Cardiac fibroblast (primary cell): ENCODE measurements at regions not wholly inside any gene's neighbourhood (a gene's known extent, or its start where the extent isn't known, plus 50 kb on each side); places are given as distances from the start of the nearest gene placed in this dataset.
"Not testable (repeated sequence)": the region's sequence is repeated elsewhere in the genome, so short reads cannot be mapped to it uniquely, and the experiment has no call there.

Source experiments
- DNase-seq, 2 donors: peaks; one replicate each; pipeline versions ENCODE4 v3.0.0 to v3.0.0-alpha.2; 2010; ENCODE audit warnings: low read depth in 2 of 2
- H3K4me3 ChIP-seq, 2 donors: replicated peaks in 1 of 2; 1 replicate in 1 of 2; 2 replicates in 1 of 2; pipeline ENCODE4 v1.5.1; 2011; ENCODE audit warnings: low read depth in 2 of 2, low read length in 2 of 2, mild to moderate bottlenecking in 2 of 2, moderate library complexity in 1 of 2
- TF ChIP-seq, protein P1 (sequence below): IDR thresholded peaks from one replicate; pipeline ENCODE4 v1.5.1; 2011; ENCODE audit warnings: low read depth, mild to moderate bottlenecking, low read length, inconsistent platforms

GRCh38 chr4:84146300-84146959, 352.7 kb downstream of the NKX6-1 start:
- no peak overlapping the region for H3K4me3 ChIP-seq
- TF ChIP-seq, protein P1, sequence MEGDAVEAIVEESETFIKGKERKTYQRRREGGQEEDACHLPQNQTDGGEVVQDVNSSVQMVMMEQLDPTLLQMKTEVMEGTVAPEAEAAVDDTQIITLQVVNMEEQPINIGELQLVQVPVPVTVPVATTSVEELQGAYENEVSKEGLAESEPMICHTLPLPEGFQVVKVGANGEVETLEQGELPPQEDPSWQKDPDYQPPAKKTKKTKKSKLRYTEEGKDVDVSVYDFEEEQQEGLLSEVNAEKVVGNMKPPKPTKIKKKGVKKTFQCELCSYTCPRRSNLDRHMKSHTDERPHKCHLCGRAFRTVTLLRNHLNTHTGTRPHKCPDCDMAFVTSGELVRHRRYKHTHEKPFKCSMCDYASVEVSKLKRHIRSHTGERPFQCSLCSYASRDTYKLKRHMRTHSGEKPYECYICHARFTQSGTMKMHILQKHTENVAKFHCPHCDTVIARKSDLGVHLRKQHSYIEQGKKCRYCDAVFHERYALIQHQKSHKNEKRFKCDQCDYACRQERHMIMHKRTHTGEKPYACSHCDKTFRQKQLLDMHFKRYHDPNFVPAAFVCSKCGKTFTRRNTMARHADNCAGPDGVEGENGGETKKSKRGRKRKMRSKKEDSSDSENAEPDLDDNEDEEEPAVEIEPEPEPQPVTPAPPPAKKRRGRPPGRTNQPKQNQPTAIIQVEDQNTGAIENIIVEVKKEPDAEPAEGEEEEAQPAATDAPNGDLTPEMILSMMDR = no peak
- DNase-seq = no peak

DNA sequence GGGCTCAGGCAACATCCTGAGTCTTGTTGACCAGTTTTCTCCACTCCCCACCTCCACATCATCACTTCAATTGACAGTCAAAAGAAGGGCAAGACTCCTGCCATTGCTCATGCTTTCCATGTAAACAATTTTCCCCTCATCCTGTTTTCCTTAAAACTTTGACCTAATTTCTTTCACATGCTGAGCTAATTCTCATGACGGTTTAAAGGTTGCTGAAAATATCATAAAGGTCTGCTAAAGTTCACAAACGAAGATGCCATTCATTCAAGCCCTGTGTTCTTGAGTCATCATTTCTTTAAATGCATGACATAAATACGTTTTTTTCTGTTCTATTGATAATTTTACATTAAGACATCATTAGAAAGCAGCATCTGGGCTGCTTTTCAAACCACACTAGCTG, 353.9 kb downstream of the NKX6-1 start:
- no peak for DNase-seq
- H3K4me3 ChIP-seq = no peak overlapping the region
- TF ChIP-seq, protein P1 = no peak

- DNase-seq, H3K4me3 ChIP-seq: not testable (repeated sequence)
Observed at GRCh38 chr4:84126911-84127310, 372.2 kb downstream of the NKX6-1 start.

GRCh38 chr4:84126061-84126787, 372.9 kb downstream of the NKX6-1 start:
- DNase-seq = no peak
- TF ChIP-seq, protein P1 = no peak
- H3K4me3 ChIP-seq = no peak overlapping the region

GRCh38 chr4:84110040-84110439, 389.1 kb downstream of the NKX6-1 start:
- no peak for DNase-seq
- no peak overlapping the region for H3K4me3 ChIP-seq
- TF ChIP-seq, protein P1 = no peak

GRCh38 chr4:84101653-84102625, 397.2 kb downstream of the NKX6-1 start:
- DNase-seq, H3K4me3 ChIP-seq: not testable (repeated sequence)

DNA sequence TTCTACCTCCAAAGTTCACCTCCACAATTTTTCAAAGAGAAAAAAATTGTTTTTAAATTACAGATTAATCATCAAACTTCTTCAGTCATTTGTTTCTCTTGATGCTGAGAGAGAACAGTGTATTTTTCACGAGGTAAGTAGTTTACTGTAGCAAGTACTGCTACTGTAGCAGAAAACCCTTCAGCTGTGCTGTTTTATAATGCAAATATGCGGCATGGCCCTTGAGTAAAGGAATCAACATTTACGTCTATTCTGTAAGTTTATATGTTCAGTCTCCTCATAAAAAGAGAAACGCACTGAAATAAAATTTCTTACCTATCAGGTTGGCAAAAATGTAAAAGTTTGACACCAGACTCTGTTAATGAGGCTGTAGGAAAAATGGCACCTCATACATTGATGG, 399.0 kb downstream of the NKX6-1 start:
- DNase-seq = no peak
- TF ChIP-seq, protein P1 = no peak

More for the DNA sequence above, 399.0 kb downstream of the NKX6-1 start:
- H3K4me3 ChIP-seq = no peak overlapping the region
